HFFc6 (cell line): ENCODE measurements at regions not wholly inside any gene's neighbourhood (a gene's known extent, or its start where the extent isn't known, plus 50 kb on each side); places are given as distances from the start of the nearest gene placed in this dataset.

ENCODE experiments used
- DNase-seq: peaks from one replicate; pipeline ENCODE4 v3.0.0-alpha.2; 2018
- H3K27ac Mint-ChIP-seq: 2 replicates; pipeline ENCODE4 v1.8.0; 2020; ENCODE audit warnings: mild to moderate bottlenecking, mixed read lengths
- H3K27me3 Mint-ChIP-seq: 2 replicates; pipeline ENCODE4 v1.8.0; 2021; ENCODE audit warnings: mild to moderate bottlenecking, moderate library complexity, mixed read lengths; ENCODE audit not compliant: insufficient read depth
- H3K36me3 Mint-ChIP-seq: 2 replicates; pipeline ENCODE4 v1.8.0; 2021; ENCODE audit warnings: low read depth, mixed read lengths
- H3K4me1 Mint-ChIP-seq: 2 replicates; pipeline ENCODE4 v1.8.0; 2020; ENCODE audit warnings: low read depth, mixed read lengths
- H3K4me3 Mint-ChIP-seq: 2 replicates; pipeline ENCODE4 v1.8.0; 2020; ENCODE audit warnings: mild to moderate bottlenecking, moderate library complexity, mixed read lengths
- H3K9me3 Mint-ChIP-seq: 2 replicates; pipeline ENCODE4 v1.8.0; 2020; ENCODE audit warnings: mild to moderate bottlenecking, mixed read lengths
- TF ChIP-seq, protein P1 (sequence below): fragments of 200-600 bp; sonication (generic); IDR thresholded peaks from 2 replicates; pipeline ENCODE4 v1.5.0; 2021; ENCODE audit warnings: antibody characterized with exemption, mild to moderate bottlenecking

DNA sequence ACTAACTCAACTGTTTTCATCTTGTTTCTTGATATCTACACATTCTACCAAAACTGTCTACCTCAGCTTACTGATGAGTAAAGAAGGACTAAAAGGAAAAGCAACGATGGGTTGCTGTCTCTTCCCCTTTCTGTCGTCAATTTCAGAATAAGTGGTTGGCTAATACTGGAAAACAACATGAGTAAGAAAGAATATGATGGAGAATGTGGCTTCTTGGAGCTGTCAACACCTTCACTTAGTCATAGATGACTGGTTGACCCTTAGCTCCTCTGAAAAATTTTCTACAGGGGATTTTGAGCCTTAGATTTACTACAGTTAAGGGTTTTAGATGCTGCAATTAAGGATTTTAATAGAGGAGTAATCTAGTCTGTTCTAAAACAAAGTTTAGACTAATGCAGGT lies 797.9 kb downstream of the TLE4 start:
- Mint-ChIP-seq H3K4me3 (no peak overlapping the region), H3K27me3 (peaks cover 2% of the 10 kb centered on the region), H3K36me3 (no peaks in the 10 kb centered on the region), H3K4me1 (no peaks in the 10 kb centered on the region), H3K9me3 (peaks cover 37% of the 10 kb centered on the region), H3K27ac (no peak overlapping the region)
- DNase-seq = no peak
- TF ChIP-seq, protein P1, sequence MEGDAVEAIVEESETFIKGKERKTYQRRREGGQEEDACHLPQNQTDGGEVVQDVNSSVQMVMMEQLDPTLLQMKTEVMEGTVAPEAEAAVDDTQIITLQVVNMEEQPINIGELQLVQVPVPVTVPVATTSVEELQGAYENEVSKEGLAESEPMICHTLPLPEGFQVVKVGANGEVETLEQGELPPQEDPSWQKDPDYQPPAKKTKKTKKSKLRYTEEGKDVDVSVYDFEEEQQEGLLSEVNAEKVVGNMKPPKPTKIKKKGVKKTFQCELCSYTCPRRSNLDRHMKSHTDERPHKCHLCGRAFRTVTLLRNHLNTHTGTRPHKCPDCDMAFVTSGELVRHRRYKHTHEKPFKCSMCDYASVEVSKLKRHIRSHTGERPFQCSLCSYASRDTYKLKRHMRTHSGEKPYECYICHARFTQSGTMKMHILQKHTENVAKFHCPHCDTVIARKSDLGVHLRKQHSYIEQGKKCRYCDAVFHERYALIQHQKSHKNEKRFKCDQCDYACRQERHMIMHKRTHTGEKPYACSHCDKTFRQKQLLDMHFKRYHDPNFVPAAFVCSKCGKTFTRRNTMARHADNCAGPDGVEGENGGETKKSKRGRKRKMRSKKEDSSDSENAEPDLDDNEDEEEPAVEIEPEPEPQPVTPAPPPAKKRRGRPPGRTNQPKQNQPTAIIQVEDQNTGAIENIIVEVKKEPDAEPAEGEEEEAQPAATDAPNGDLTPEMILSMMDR = no peak

DNA sequence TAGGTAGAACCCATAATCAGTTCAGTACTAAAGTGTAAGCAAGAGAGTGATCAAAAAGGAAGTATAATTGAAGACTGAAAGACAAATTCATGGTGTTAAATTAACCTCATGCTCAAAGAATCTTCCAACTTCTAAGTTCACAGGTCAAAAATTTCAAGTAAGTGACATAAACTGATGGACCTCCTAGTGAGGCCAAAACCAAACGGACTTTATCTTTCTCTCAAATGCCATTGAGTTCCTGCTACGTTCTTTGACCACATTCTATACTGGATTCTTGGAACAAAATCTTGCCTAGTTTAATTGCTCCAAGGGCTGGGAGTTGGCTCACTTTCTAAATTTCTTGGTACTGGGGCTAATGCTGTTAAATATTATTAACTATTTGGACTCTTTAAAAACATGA lies 794.9 kb downstream of the TLE4 start:
- peaks cover 1% of the 10 kb centered on the region for H3K27me3 Mint-ChIP-seq
- TF ChIP-seq, protein P1 = no peak
- no peak overlapping the region for H3K4me3 Mint-ChIP-seq
- H3K4me1 Mint-ChIP-seq = no peaks in the 10 kb centered on the region
- no peaks in the 10 kb centered on the region for H3K36me3 Mint-ChIP-seq
- no peak for DNase-seq
- H3K27ac Mint-ChIP-seq = no peak overlapping the region
- H3K9me3 Mint-ChIP-seq = peaks cover 30% of the 10 kb centered on the region

DNA sequence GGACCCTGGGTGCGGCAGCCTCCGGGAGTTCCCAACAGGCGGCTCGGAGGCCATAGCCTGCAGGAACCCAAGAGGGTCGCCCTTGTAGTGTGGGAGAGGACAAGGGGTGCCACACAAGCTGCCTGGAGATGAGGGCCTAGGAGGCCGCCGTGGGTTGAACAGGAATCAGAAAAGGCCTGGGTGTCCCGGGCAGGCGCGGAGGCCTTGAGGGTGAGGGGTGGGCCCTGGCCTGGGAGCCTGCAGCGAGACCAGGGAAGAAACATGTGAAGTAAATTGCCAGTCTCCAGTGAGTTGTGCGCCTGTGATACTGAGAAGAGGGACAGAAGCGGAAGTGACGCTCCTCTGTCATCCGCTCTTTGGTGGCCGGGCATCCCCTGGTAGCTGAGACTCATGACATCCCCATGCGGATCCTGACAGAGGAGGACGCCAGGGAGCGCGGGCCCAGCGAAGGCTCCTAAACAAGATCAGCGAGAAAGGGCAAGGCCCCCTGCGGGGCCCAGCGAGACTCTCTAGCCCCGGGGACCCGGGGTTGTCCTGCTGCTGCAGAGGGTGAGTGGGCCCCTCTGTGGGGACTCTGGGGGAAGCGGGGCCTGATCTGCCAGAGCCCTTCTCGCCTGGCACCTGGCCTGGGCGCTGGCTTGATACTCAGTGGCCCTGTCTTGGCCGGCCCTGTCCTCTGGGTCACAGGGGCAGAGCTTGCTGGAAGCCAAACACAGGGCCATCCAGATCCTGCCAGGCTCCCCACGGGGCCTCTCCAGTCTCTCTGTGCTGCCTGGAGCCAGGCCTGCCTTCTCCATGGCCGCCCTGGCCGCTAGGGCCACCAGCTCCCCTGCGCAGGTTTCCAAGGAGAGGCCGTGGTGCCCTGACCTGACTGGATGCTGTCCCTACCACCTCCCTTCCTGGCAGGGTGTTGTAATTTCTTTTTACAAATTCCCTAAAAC lies 788.4 kb downstream of the TLE4 start:
- TF ChIP-seq, protein P1 = no peak
- Mint-ChIP-seq H3K4me3 (no peak overlapping the region), H3K36me3 (0 out of 2 replicates have a peak, but pooled peaks cover 9% of the 10 kb centered on the region), H3K4me1 (no peaks in the 10 kb centered on the region), H3K9me3 (peaks cover 32% of the 10 kb centered on the region), H3K27me3 (peaks cover 2% of the 10 kb centered on the region), H3K27ac (no peak overlapping the region)
- no peak for DNase-seq

DNA sequence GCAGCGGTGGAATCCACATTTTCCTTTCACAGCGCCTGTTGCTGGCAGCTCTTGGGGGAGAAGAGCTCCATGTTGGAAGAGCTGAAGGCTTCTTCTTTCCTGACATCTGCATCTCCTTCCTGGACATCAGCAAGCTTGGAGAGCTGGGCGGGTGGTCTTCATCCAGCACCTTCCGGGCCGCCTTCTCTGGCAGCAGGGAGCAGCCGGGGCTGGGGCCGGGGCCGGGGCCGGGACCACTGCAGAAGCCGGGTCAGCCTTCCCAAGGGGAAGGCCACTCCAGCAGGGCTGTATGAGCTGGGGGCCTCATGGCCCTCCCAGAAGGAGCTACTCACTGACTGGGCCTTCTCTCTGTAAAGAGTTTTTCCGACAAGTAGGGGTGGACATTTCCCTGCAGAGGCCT lies 787.5 kb downstream of the TLE4 start:
- DNase-seq = no peak
- Mint-ChIP-seq H3K4me1 (no peaks in the 10 kb centered on the region), H3K27ac (no peak overlapping the region), H3K36me3 (0 out of 2 replicates have a peak, but pooled peaks cover 9% of the 10 kb centered on the region), H3K9me3 (peaks cover 41% of the 10 kb centered on the region), H3K4me3 (no peak overlapping the region), H3K27me3 (peaks cover 4% of the 10 kb centered on the region)
- TF ChIP-seq, protein P1 = no peak

DNA sequence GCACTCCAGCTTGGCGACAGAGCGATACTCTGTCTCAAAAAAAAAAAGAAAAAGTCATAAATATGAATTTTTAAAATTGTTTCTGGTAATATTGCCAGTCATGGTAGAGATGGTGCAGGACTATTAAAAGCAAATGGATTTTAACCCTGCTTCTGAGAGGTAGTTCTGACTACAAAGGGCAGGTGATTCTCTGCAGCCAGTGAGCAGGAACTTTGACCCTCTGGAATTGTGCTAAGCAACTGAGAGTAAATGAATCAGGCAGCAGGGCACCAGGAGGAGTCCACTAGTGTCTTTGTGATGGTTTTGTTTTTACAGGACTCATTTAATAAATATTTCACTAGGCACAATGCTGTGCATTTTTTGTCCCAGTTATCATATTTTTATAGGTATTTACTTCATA lies 781.2 kb downstream of the TLE4 start:
- 0 out of 2 replicates have a peak, but pooled peaks cover 4% of the 10 kb centered on the region for H3K36me3 Mint-ChIP-seq
- H3K27me3 Mint-ChIP-seq = peaks cover 2% of the 10 kb centered on the region
- no peak overlapping the region for H3K4me3 Mint-ChIP-seq
- no peaks in the 10 kb centered on the region for H3K4me1 Mint-ChIP-seq
- H3K27ac Mint-ChIP-seq = no peak overlapping the region
- TF ChIP-seq, protein P1 = no peak
- peaks cover 38% of the 10 kb centered on the region for H3K9me3 Mint-ChIP-seq
- no peak for DNase-seq
